HG02759 (cell line): ENCODE measurements at regions not wholly inside any gene's neighbourhood (a gene's known extent, or its start where the extent isn't known, plus 50 kb on each side); places are given as distances from the start of the nearest gene placed in this dataset.
A peak's percentile ranks its signal among the peaks of the same experiment; 100 is the strongest.
"Not testable (repeated sequence)": the region's sequence is repeated elsewhere in the genome, so short reads cannot be mapped to it uniquely, and the experiment has no call there.

Experiments used
- ATAC-seq: cut with Tn5 transposase; IDR thresholded peaks from one replicate; pipeline ENCODE4 v1.9.1; 2021; ENCODE audit warnings: mild to moderate bottlenecking, moderate library complexity; ENCODE audit not compliant: unreplicated experiment

- ATAC-seq, result no peak
Observed at GRCh38 chr13:91052876-91053275, 294.6 kb upstream of the MIR17HG start.

DNA sequence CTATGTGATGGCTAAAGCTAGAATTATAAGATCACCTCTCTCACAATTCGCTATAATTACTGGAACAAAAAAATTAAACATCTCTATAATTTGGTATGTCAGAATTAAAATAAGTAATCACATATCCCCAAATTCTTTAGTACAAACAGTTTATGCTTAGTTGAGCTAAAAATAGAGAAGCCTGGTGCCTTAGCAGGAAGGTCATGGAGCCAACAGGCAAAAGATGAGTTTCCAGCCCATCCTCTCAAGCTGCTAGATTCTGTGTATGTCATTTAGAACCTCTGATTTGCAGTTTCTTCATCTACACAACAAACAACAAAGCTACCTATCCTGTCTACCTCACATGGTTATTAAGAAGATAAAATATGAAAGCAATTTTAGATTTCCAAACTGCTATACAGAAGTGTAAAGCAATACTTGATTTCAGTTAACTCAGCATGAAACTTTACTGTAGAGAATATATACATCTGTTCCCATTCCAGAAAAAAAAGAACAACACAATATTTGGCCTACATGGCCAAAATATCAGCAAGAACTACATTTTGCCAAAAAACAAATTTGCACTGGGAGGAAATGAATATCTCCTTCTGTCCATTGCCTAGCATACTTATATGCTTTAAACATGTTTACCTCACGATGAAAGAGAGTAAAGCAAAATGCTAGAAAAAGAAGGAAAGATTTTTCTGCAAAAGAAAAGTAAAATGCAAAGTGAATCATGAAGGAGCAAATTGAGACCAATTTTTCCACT is 294.0 kb upstream of the MIR17HG start:
- no peak for ATAC-seq

DNA sequence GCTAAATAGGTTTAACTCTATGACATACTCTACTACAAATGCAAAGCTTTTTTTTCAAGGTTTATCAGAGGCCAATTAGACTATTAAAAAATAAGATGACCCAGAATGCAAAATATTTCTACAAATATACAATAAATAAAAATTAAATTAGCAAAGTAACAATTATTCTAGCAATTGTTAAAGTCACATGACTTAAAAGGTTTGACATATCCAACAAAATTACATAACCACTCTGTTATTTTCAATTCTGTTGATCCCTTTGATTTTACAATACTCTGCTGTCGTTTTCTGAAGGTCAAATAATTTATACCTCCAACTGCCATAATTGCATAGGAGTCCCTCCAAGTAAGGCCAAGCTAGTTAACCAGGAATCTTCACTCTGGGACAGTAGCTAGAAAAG is 292.6 kb upstream of the MIR17HG start:
- ATAC-seq, result no peak

DNA sequence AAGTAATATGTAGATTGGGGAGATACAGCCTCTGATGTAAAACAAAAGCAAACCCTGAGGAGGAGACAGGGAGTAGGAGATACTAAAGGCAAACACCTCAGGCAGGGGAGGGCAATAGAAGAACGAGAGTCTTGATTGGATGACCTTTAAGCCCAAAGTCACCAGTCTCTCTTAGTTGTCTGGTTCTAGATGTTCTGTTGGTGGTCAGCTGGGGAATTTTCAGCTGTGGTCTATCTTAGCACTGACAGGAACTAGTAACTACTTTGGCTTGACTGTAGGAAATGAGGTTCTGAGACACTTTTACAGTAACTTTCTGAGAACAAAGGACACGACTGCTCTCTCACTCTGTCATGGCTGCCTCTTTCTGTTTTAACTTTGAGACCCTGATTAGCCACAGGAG is 290.7 kb upstream of the MIR17HG start:
- peak; percentile 95 for ATAC-seq

DNA sequence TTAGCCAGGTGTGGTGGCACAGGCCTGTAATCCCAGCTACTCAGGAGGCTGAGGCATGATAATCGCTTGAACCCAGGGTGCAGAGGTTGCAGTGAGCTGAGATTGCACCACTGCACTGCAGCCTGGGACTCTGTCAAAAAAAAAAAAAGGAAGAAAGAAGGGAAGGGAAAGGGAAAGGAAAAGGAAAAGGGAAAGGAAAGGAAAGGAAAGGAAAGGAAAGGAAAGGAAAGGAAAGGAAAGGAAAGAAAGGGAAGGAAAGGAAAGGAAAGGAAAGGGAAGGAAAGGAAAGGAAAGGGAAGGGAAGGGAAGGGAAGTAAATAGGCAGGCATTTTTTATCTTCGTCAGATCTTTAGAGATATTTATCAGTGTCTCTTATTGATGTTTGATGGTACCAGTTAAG is 290.0 kb upstream of the MIR17HG start:
- not testable (repeated sequence) for ATAC-seq

- no peak for ATAC-seq
Observed at GRCh38 chr13:91058066-91058465, 289.4 kb upstream of the MIR17HG start.

DNA sequence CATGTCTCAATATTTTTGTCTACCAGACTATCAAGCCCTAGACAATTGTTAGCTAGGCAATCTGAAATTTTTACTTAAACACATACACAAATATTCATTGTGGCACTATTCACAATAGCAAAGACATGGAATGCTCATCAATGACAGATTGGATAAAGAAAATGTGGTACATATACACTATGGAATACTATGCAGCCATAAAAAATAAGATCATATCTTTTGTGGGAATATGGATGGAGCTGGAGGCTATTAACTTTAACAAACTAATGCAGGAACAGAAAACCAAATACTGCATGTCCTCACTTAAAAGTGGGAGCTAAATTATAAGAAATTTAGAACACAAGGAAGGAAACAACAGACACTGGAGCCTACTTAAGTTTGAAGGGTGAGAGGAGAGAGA is 288.6 kb upstream of the MIR17HG start:
- ATAC-seq, result no peak

GRCh38 chr13:91066745-91067144 is 280.7 kb upstream of the MIR17HG start:
- no peak for ATAC-seq

GRCh38 chr13:91072486-91072885 is 275.0 kb upstream of the MIR17HG start:
- ATAC-seq, result no peak

DNA sequence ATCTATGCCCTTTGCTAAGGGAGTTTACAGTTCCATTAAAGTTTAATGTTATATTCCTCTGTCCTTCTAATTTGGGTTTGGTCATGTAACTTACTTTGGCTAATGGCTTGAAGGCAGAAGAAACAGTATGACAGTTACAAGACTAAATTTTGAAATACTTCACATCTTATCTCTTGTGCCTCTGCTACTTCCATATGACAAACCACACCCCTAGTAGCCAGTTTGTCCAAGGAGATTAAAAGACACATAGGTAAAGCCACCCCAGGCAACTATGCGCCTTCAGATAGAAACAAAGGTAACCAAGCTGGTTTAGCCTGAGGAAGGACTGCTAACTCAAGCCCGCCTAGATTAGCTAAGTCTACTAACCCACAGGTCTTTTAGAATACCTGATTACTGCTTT is 273.4 kb upstream of the MIR17HG start:
- ATAC-seq, result no peak

GRCh38 chr13:91076830-91077229 is 270.7 kb upstream of the MIR17HG start:
- ATAC-seq, result no peak

- ATAC-seq, result no peak
Observed at GRCh38 chr13:91078093-91078679, 269.3 kb upstream of the MIR17HG start.

DNA sequence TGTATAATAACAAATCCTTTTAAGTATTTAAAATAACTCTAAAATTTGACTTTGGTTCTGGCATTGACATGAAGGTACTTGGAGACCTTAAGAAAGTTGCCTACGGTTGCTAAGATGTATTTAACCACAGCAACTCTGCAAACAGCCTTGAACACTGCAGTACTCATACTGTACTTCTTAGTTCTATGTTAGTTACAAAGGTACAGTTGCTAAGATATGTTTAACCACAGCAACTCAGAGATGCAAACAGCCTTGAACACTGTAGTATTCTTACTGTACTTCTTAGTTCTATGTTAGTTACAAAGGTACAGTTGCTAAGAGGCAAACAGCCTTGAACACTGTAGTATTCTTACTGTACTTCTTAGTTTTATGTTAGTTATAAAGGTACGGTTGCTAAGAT is 268.3 kb upstream of the MIR17HG start:
- ATAC-seq, result no peak

- no peak for ATAC-seq
Observed at GRCh38 chr13:91085127-91085526, 262.4 kb upstream of the MIR17HG start.

- no peak for ATAC-seq
Observed at GRCh38 chr13:91086936-91087716, 260.4 kb upstream of the MIR17HG start.

GRCh38 chr13:91097269-91097668 is 250.2 kb upstream of the MIR17HG start:
- no peak for ATAC-seq

DNA sequence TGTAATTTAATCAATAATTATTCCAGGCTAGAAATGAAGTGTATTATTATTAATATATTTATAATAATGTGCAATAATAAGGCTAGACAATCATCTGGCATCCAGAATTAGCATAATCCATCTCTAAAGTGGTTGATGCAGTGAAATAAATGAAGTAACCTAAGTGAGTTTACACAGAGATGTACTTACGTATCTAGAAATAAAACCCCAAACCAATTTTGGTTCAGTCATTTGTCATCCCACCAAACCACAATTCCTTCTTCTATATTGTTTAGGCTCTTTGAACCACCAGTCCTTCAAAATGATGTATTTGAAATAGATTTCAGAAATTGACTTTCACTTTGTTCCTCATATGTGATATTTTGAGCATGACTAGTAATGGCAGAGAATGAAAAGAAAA is 247.6 kb upstream of the MIR17HG start:
- ATAC-seq, result no peak

DNA sequence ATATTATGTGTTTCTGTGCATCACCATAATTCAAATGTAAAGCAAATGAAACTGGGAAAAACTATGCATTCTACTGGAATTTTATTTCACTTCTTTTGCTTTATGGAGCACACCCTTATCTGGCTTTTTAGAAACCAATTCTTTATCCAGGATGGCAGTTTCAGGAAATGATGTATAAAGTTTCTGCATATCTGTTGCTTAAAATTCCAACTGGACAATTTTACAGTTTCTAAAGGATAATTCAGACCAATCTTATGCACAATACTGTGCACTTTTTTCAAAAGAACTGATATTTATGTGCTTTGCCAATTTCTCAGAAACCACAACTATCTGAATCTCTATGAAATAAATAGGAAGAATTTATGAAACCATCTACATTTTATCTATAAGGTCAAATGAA is 246.5 kb upstream of the MIR17HG start:
- no peak for ATAC-seq

- ATAC-seq, result no peak
Observed at GRCh38 chr13:91101381-91101780, 246.1 kb upstream of the MIR17HG start.

GRCh38 chr13:91105270-91105669 is 242.2 kb upstream of the MIR17HG start:
- no peak for ATAC-seq

DNA sequence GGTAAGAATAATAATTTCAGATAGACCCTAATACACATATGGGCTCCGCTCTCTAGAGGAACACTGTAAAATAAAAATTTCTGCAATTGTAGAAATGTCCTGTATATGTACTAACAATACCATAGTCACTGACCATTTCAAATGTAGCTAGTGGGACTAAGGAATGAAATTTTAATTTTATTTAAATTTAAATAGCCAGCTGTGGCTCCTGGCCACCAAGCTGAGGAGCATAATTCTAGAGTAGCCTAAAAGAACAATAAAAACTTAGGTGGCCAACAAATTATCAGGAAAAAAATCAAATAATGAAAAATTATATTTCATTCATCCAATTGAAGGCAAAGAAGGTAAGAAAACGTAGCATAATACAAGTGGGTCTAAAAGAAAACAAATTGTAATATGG is 240.9 kb upstream of the MIR17HG start:
- ATAC-seq, result no peak

DNA sequence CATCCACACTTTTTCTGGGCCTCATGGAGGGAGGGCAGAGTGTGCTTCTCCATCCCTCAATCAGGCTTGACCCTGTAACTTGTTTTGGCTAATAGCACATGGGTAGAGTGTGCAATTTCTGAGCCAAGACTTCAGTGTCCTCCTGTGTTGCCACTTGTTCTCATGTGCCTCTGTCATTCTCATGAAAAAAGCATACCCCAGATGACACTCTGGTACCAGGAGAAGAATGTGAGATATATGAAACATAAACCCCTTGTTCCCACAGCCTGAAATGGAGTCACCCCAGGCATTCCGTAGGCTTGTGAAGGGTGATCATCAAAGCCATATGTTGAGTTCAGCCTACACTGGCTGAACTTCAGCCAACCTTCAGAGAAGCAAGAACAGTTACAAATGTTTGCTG is 239.2 kb upstream of the MIR17HG start:
- no peak for ATAC-seq
